Transverse colon (tissue), 4 donors: ENCODE measurements at regions not wholly inside any gene's neighbourhood (a gene's known extent, or its start where the extent isn't known, plus 50 kb on each side); places are given as distances from the start of the nearest gene placed in this dataset.

Source experiments
- POLR2A ChIP-seq: fragments of 450-650 bp; IDR thresholded peaks from one replicate; pipeline ENCODE4 v1.6.1; 2016; ENCODE audit warnings: antibody characterized with exemption, mild to moderate bottlenecking, moderate library complexity
- POLR2AphosphoS5 ChIP-seq, 3 donors: sonication (generic); formaldehyde crosslinking; IDR thresholded peaks; one replicate each; pipeline ENCODE4 v1.6.1; 2016; ENCODE audit warnings: antibody characterized with exemption in 3 of 3
- TF ChIP-seq, protein P1 (sequence below), 5 experiments: fragments of 200-600 bp in 3 of 5; fragments of 450-650 bp in 2 of 5; sonication (generic) in 3 of 5; IDR thresholded peaks; 1 replicate in 2 of 5; 2 replicates in 3 of 5; pipeline ENCODE4 v1.5.1; 2016 to 2017; ENCODE audit warnings: antibody characterized with exemption in 5 of 5, inconsistent platforms in 3 of 5, mild to moderate bottlenecking in 2 of 5, moderate library complexity in 1 of 5

DNA sequence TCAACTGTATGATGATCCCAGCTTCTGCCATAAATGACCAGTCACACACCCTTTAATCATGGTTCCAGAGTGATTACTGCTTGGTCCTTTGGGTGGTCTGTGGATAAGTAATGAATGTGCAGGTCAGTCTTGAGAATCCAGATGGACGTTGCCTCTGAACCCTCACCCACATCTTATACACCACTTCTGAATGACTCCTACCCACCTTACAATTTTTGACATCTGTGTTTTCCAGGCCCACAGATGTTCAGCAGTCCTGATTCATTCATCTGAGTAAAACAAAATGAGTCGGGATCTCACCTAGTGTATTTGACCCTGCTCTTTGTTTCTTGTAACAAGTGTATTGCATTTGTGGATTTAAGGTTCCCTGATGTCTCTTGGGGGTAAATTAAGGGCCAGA lies 194.1 kb upstream of the CCDC68 start:
- TF ChIP-seq POLR2A: no peak
- TF ChIP-seq, protein P1, sequence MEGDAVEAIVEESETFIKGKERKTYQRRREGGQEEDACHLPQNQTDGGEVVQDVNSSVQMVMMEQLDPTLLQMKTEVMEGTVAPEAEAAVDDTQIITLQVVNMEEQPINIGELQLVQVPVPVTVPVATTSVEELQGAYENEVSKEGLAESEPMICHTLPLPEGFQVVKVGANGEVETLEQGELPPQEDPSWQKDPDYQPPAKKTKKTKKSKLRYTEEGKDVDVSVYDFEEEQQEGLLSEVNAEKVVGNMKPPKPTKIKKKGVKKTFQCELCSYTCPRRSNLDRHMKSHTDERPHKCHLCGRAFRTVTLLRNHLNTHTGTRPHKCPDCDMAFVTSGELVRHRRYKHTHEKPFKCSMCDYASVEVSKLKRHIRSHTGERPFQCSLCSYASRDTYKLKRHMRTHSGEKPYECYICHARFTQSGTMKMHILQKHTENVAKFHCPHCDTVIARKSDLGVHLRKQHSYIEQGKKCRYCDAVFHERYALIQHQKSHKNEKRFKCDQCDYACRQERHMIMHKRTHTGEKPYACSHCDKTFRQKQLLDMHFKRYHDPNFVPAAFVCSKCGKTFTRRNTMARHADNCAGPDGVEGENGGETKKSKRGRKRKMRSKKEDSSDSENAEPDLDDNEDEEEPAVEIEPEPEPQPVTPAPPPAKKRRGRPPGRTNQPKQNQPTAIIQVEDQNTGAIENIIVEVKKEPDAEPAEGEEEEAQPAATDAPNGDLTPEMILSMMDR (IDR thresholded peaks at IDR 0.05): no peak
- TF ChIP-seq POLR2AphosphoS5 (IDR thresholded peaks at IDR 0.05): no peak
